Transverse colon (tissue), 4 donors: ENCODE measurements at regions not wholly inside any gene's neighbourhood (a gene's known extent, or its start where the extent isn't known, plus 50 kb on each side); places are given as distances from the start of the nearest gene placed in this dataset.

ENCODE experiments used
- DNase-seq: peaks from one replicate; pipeline ENCODE4 v3.0.0-alpha.2; 2019
- H3K27ac ChIP-seq, 4 donors: fragments of 200-600 bp; sonication (generic); 2 replicates each; pipeline ENCODE4 v1.5.1; 2016 to 2018; ENCODE audit warnings: inconsistent platforms in 4 of 4
- H3K27me3 ChIP-seq: fragments of 200-600 bp; sonication (generic); 2 replicates; pipeline ENCODE4 v1.5.1; 2017; ENCODE audit warnings: inconsistent platforms
- H3K36me3 ChIP-seq, 4 donors: fragments of 200-600 bp; sonication (generic); 2 replicates each; pipeline ENCODE4 v1.5.1; 2017 to 2019; ENCODE audit warnings: inconsistent platforms in 4 of 4
- H3K4me1 ChIP-seq, 4 donors: fragments of 200-600 bp; sonication (generic); 2 replicates each; pipeline ENCODE4 v1.5.1; 2017 to 2020; ENCODE audit warnings: inconsistent platforms in 4 of 4
- H3K4me3 ChIP-seq, 4 donors: fragments of 200-600 bp; sonication (generic); 1 replicate in 1 of 4; 2 replicates in 3 of 4; pipeline versions ENCODE4 v1.5.1 to v1.6.1; 2017 to 2019; ENCODE audit warnings: inconsistent platforms in 4 of 4
- H3K9me3 ChIP-seq, 2 donors: fragments of 200-600 bp; sonication (generic); 2 replicates each; pipeline ENCODE4 v1.5.1; 2017 to 2019; ENCODE audit warnings: inconsistent platforms in 2 of 2
- CTCF ChIP-seq, 5 experiments: fragments of 200-600 bp in 3 of 5; fragments of 450-650 bp in 2 of 5; sonication (generic) in 3 of 5; IDR thresholded peaks; 1 replicate in 2 of 5; 2 replicates in 3 of 5; pipeline ENCODE4 v1.5.1; 2016 to 2017; ENCODE audit warnings: antibody characterized with exemption in 5 of 5, inconsistent platforms in 3 of 5, mild to moderate bottlenecking in 2 of 5, moderate library complexity in 1 of 5
- EP300 ChIP-seq: sonication (generic); formaldehyde crosslinking; IDR thresholded peaks from one replicate; pipeline ENCODE4 v1.6.1; 2017; ENCODE audit warnings: antibody characterized with exemption, low read depth
- POLR2A ChIP-seq: fragments of 450-650 bp; IDR thresholded peaks from one replicate; pipeline ENCODE4 v1.6.1; 2016; ENCODE audit warnings: antibody characterized with exemption, mild to moderate bottlenecking, moderate library complexity
- POLR2AphosphoS5 ChIP-seq, 3 donors: sonication (generic); formaldehyde crosslinking; IDR thresholded peaks; one replicate each; pipeline ENCODE4 v1.6.1; 2016; ENCODE audit warnings: antibody characterized with exemption in 3 of 3
- WGBS, 2 donors: methylation state at CpG; one replicate each; pipeline ENCODE4 v1.1.5; 2018; ENCODE audit warnings: low coverage in 1 of 2; 5-methylcytosine and 5-hydroxymethylcytosine counted together
- in situ Hi-C, 4 donors: fragments of 200-750 bp; cut with MboI; loops; one replicate each; pipeline versions ENCODE4 v1.15.0 to v1.15.1; 2017; ENCODE audit warnings: low sequenced_read_pairs in 3 of 4, low pct_ligation_motif_present in 1 of 4, low pct_unique_long_range_greater_than_20kb in 1 of 4
- intact Hi-C: fragments of 100-400 bp; cut with DNase I; formaldehyde crosslinking; loops from one replicate; pipeline ENCODE4 v1.15.1; 2023; ENCODE audit warnings: low total_unique reads

- DNase-seq, result no peak
- Histone ChIP-seq H3K27ac (no peak overlapping the region), H3K36me3 (no peaks in the 10 kb centered on the region), H3K9me3 (no peaks in the 10 kb centered on the region), H3K4me1 (no peaks in the 10 kb centered on the region), H3K27me3 (peaks cover 17% of the 10 kb centered on the region), H3K4me3 (no peak overlapping the region)
- TF ChIP-seq EP300, result no peak
- no peak for TF ChIP-seq CTCF (IDR thresholded peaks at IDR 0.05)
- TF ChIP-seq POLR2A, result no peak
- no peak for TF ChIP-seq POLR2AphosphoS5 (IDR thresholded peaks at IDR 0.05)
- in situ Hi-C loops (no loop called here), intact Hi-C loops (no loop called here)
- 53% methylated on average over 2 of the region's 2 CpGs; no CpG with 5 or more reads in 1 of the 2 donors for WGBS, 2 donors
Measured at GRCh38 chr6:40282986-40283385, 304.2 kb downstream of the LRFN2 start.

- H3K27me3 ChIP-seq, result peaks cover 13% of the 10 kb centered on the region
- in situ Hi-C loops (no loop called here), intact Hi-C loops (no loop called here)
- H3K4me1 ChIP-seq, result no peaks in the 10 kb centered on the region
- H3K36me3 ChIP-seq, result no peaks in the 10 kb centered on the region
- WGBS, 2 donors, result 83 to 88% methylated on average over 5 of the region's 5 CpGs
- no peaks in the 10 kb centered on the region for H3K9me3 ChIP-seq
- DNase-seq, result no peak
- H3K4me3 ChIP-seq, result no peak overlapping the region
- no peak for TF ChIP-seq CTCF (IDR thresholded peaks at IDR 0.05)
- TF ChIP-seq POLR2AphosphoS5 (IDR thresholded peaks at IDR 0.05), result no peak
- no peak for TF ChIP-seq POLR2A
- TF ChIP-seq EP300, result no peak
- H3K27ac ChIP-seq, result no peak overlapping the region
Measured at GRCh38 chr6:40281402-40281801, 305.8 kb downstream of the LRFN2 start.

GRCh38 chr6:40280231-40280630 lies 306.9 kb downstream of the LRFN2 start:
- in situ Hi-C loops (no loop called here), intact Hi-C loops (no loop called here)
- H3K36me3 ChIP-seq, result no peaks in the 10 kb centered on the region
- no peak overlapping the region for H3K27ac ChIP-seq
- TF ChIP-seq POLR2A, result no peak
- TF ChIP-seq CTCF (IDR thresholded peaks at IDR 0.05), result no peak
- TF ChIP-seq POLR2AphosphoS5 (IDR thresholded peaks at IDR 0.05), result no peak
- no peak for TF ChIP-seq EP300
- WGBS, 2 donors, result 77 to 81% methylated on average over 3 of the region's 3 CpGs
- peaks cover 3% of the 10 kb centered on the region for H3K27me3 ChIP-seq
- H3K4me3 ChIP-seq, result no peak overlapping the region
- H3K9me3 ChIP-seq, result no peaks in the 10 kb centered on the region
- H3K4me1 ChIP-seq, result no peaks in the 10 kb centered on the region
- DNase-seq, result no peak

- no peak overlapping the region for H3K27ac ChIP-seq
- WGBS, 2 donors, result 40 to 66% methylated on average over 1 to 15 of the region's 15 CpGs
- H3K36me3 ChIP-seq, result no peaks in the 10 kb centered on the region
- H3K9me3 ChIP-seq, result no peaks in the 10 kb centered on the region
- DNase-seq, result no peak
- no peak overlapping the region for H3K4me3 ChIP-seq
- no peaks in the 10 kb centered on the region for H3K27me3 ChIP-seq
- no peaks in the 10 kb centered on the region for H3K4me1 ChIP-seq
- intact Hi-C loops, result no loop called here
- in situ Hi-C loops, result no loop called here
- TF ChIP-seq POLR2A (no peak), CTCF (IDR thresholded peaks at IDR 0.05) (no peak), POLR2AphosphoS5 (IDR thresholded peaks at IDR 0.05) (no peak), EP300 (no peak)
Measured at GRCh38 chr6:40276141-40276540, 311.0 kb downstream of the LRFN2 start.
